ENCODE measurements at regions not wholly inside any gene's neighbourhood (a gene's known extent, or its start where the extent isn't known, plus 50 kb on each side); places are given as distances from the start of the nearest gene placed in this dataset.

- no peak for DNase-seq (ENCODE audit: insufficient read length, low spot score, missing footprints)
- Histone ChIP-seq H3K4me3 (ENCODE audit: insufficient read depth, low read length) (no peak overlapping the region), H3K4me2 (ENCODE audit: insufficient read depth, low read length) (no peak overlapping the region), H3K79me2 (ENCODE audit: insufficient read depth, low read length) (no peaks in the 10 kb centered on the region), H4K20me1 (ENCODE audit: insufficient read depth, low read length) (no peaks in the 10 kb centered on the region), H3K27me3 (ENCODE audit: insufficient read depth, low read length) (no peaks in the 10 kb centered on the region), H3K9me3 (ENCODE audit: low read depth, low read length) (peaks cover 4% of the 10 kb centered on the region), H3K4me1 (ENCODE audit: insufficient read depth, low read length) (no peaks in the 10 kb centered on the region), H3K36me3 (ENCODE audit: insufficient read depth, low read length) (no peaks in the 10 kb centered on the region), H2AFZ (ENCODE audit: low read length) (no peak overlapping the region), H3K27ac (ENCODE audit: low read depth, low read length) (no peak overlapping the region)
- no peak for TF ChIP-seq CTCF (IDR thresholded peaks at IDR 0.05; ENCODE audit: extremely low read depth, low read depth, low read length)
Measured at GRCh38 chr10:52966904-52967303, 194.3 kb upstream of the MBL2 start.

GRCh38 chr10:52965938-52966401, 193.4 kb upstream of the MBL2 start:
- DNase-seq (ENCODE audit: insufficient read length, low spot score, missing footprints): no peak
- Histone ChIP-seq H3K4me1 (ENCODE audit: insufficient read depth, low read length) (no peaks in the 10 kb centered on the region), H3K27ac (ENCODE audit: low read depth, low read length) (no peak overlapping the region)

GRCh38 chr10:52965509-52965908, 192.9 kb upstream of the MBL2 start:
- H3K27ac ChIP-seq (ENCODE audit: low read depth, low read length): no peak overlapping the region
- H3K27me3 ChIP-seq (ENCODE audit: insufficient read depth, low read length): no peaks in the 10 kb centered on the region
- no peaks in the 10 kb centered on the region for H3K4me1 ChIP-seq (ENCODE audit: insufficient read depth, low read length)
- H3K4me2 ChIP-seq (ENCODE audit: insufficient read depth, low read length): no peak overlapping the region
- no peak overlapping the region for H3K4me3 ChIP-seq (ENCODE audit: insufficient read depth, low read length)
- DNase-seq (ENCODE audit: insufficient read length, low spot score, missing footprints): no peak
- TF ChIP-seq CTCF (IDR thresholded peaks at IDR 0.05; ENCODE audit: extremely low read depth, low read depth, low read length): no peak
- no peaks in the 10 kb centered on the region for H4K20me1 ChIP-seq (ENCODE audit: insufficient read depth, low read length)
- H3K79me2 ChIP-seq (ENCODE audit: insufficient read depth, low read length): no peaks in the 10 kb centered on the region
- no peaks in the 10 kb centered on the region for H3K36me3 ChIP-seq (ENCODE audit: insufficient read depth, low read length)
- no peak overlapping the region for H2AFZ ChIP-seq (ENCODE audit: low read length)
- no peaks in the 10 kb centered on the region for H3K9me3 ChIP-seq (ENCODE audit: low read depth, low read length)

More at GRCh38 chr10:52965938-52966401, 193.4 kb upstream of the MBL2 start:
- Histone ChIP-seq H3K4me2 (ENCODE audit: insufficient read depth, low read length) (no peak overlapping the region), H3K4me3 (ENCODE audit: insufficient read depth, low read length) (no peak overlapping the region), H3K27me3 (ENCODE audit: insufficient read depth, low read length) (no peaks in the 10 kb centered on the region), H2AFZ (ENCODE audit: low read length) (no peak overlapping the region), H3K79me2 (ENCODE audit: insufficient read depth, low read length) (no peaks in the 10 kb centered on the region), H3K36me3 (ENCODE audit: insufficient read depth, low read length) (no peaks in the 10 kb centered on the region), H3K9me3 (ENCODE audit: low read depth, low read length) (no peaks in the 10 kb centered on the region), H4K20me1 (ENCODE audit: insufficient read depth, low read length) (no peaks in the 10 kb centered on the region)
- TF ChIP-seq CTCF (IDR thresholded peaks at IDR 0.05; ENCODE audit: extremely low read depth, low read depth, low read length): no peak

- no peaks in the 10 kb centered on the region for H3K9me3 ChIP-seq (ENCODE audit: low read depth, low read length)
- H3K4me2 ChIP-seq (ENCODE audit: insufficient read depth, low read length): no peak overlapping the region
- no peaks in the 10 kb centered on the region for H4K20me1 ChIP-seq (ENCODE audit: insufficient read depth, low read length)
- no peaks in the 10 kb centered on the region for H3K4me1 ChIP-seq (ENCODE audit: insufficient read depth, low read length)
- no peak overlapping the region for H3K4me3 ChIP-seq (ENCODE audit: insufficient read depth, low read length)
- no peaks in the 10 kb centered on the region for H3K79me2 ChIP-seq (ENCODE audit: insufficient read depth, low read length)
- TF ChIP-seq CTCF (IDR thresholded peaks at IDR 0.05; ENCODE audit: extremely low read depth, low read depth, low read length): no peak
- H3K27ac ChIP-seq (ENCODE audit: low read depth, low read length): no peak overlapping the region
- H3K27me3 ChIP-seq (ENCODE audit: insufficient read depth, low read length): no peaks in the 10 kb centered on the region
- H3K36me3 ChIP-seq (ENCODE audit: insufficient read depth, low read length): no peaks in the 10 kb centered on the region
- DNase-seq (ENCODE audit: insufficient read length, low spot score, missing footprints): no peak
- no peak overlapping the region for H2AFZ ChIP-seq (ENCODE audit: low read length)
Measured at GRCh38 chr10:52961323-52961722, 188.7 kb upstream of the MBL2 start.

All from osteoblast (primary cell).